ENCODE measurements at regions not wholly inside any gene's neighbourhood (a gene's known extent, or its start where the extent isn't known, plus 50 kb on each side); places are given as distances from the start of the nearest gene placed in this dataset.

- DNase-seq: no peak
- H3K23ac ChIP-seq (ENCODE audit: low read length): no peak overlapping the region
- no peaks in the 10 kb centered on the region for H3K4me1 ChIP-seq (ENCODE audit: control insufficient read depth in 1 of 2, insufficient read depth in 2 of 2, low read length in 2 of 2)
- no CpG with 5 or more reads among the region's 1 CpG for WGBS (ENCODE audit: extremely low coverage, insufficient coverage, insufficient read length)
- no peaks in the 10 kb centered on the region for H3K27me3 ChIP-seq (ENCODE audit: insufficient read depth, low read length)
- H4K12ac ChIP-seq (ENCODE audit: low read depth, low read length): no peak overlapping the region
- no peak overlapping the region for H3K14ac ChIP-seq (ENCODE audit: low read length)
- no peak overlapping the region for H3K4me2 ChIP-seq (ENCODE audit: low read length)
- no peak overlapping the region for H3K4ac ChIP-seq (ENCODE audit: low read depth, low read length)
- H4K91ac ChIP-seq (ENCODE audit: low read depth, low read length): no peak overlapping the region
- H2AFZ ChIP-seq (ENCODE audit: insufficient read depth, low read length, poor library complexity): no peak overlapping the region
- no peaks in the 10 kb centered on the region for H3K9me3 ChIP-seq (ENCODE audit: insufficient read depth, low read depth, low read length)
- no peak overlapping the region for H3K9ac ChIP-seq (ENCODE audit: low read length)
- H3K36me3 ChIP-seq (ENCODE audit: control insufficient read depth in 1 of 2, insufficient read depth in 2 of 2, low read length in 2 of 2): no peaks in the 10 kb centered on the region
- no peak overlapping the region for H2AK5ac ChIP-seq (ENCODE audit: low read length)
- no peak overlapping the region for H3K18ac ChIP-seq (ENCODE audit: low read length)
- no peak overlapping the region for H2BK5ac ChIP-seq (ENCODE audit: low read depth, low read length, poor library complexity)
- no peak overlapping the region for H3K27ac ChIP-seq (ENCODE audit: low read depth, low read length)
- H4K8ac ChIP-seq (ENCODE audit: low read depth, low read length): no peak overlapping the region
- no peaks in the 10 kb centered on the region for H3K79me1 ChIP-seq (ENCODE audit: low read length)
- H3K4me3 ChIP-seq (ENCODE audit: low read depth, low read length): no peak overlapping the region
- no peak overlapping the region for H2BK12ac ChIP-seq (ENCODE audit: low read length)
- H3K79me2 ChIP-seq (ENCODE audit: control insufficient read depth, insufficient read depth, low read length, poor library complexity): no peaks in the 10 kb centered on the region
- no peak overlapping the region for H2BK120ac ChIP-seq (ENCODE audit: insufficient read depth, low read length, poor library complexity)
Measured at GRCh38 chr14:44833376-44834060, 128.2 kb downstream of the KLHL28 start.

GRCh38 chr14:44830371-44830770 lies 131.4 kb downstream of the KLHL28 start:
- no CpG with 5 or more reads among the region's 1 CpG for WGBS (ENCODE audit: extremely low coverage, insufficient coverage, insufficient read length)
- Histone ChIP-seq H2AFZ (ENCODE audit: insufficient read depth, low read length, poor library complexity) (no peak overlapping the region), H4K8ac (ENCODE audit: low read depth, low read length) (no peak overlapping the region), H2BK12ac (ENCODE audit: low read length) (no peak overlapping the region), H3K36me3 (ENCODE audit: control insufficient read depth in 1 of 2, insufficient read depth in 2 of 2, low read length in 2 of 2) (no peaks in the 10 kb centered on the region), H4K12ac (ENCODE audit: low read depth, low read length) (no peak overlapping the region), H3K79me1 (ENCODE audit: low read length) (no peaks in the 10 kb centered on the region), H3K9me3 (ENCODE audit: insufficient read depth, low read depth, low read length) (no peaks in the 10 kb centered on the region), H3K4me1 (ENCODE audit: control insufficient read depth in 1 of 2, insufficient read depth in 2 of 2, low read length in 2 of 2) (no peaks in the 10 kb centered on the region), H2AK5ac (ENCODE audit: low read length) (no peak overlapping the region), H3K79me2 (ENCODE audit: control insufficient read depth, insufficient read depth, low read length, poor library complexity) (no peaks in the 10 kb centered on the region), H3K14ac (ENCODE audit: low read length) (no peak overlapping the region), H2BK120ac (ENCODE audit: insufficient read depth, low read length, poor library complexity) (no peak overlapping the region), H3K23ac (ENCODE audit: low read length) (no peak overlapping the region), H3K4me2 (ENCODE audit: low read length) (no peak overlapping the region), H3K4me3 (ENCODE audit: low read depth, low read length) (no peak overlapping the region), H3K18ac (ENCODE audit: low read length) (no peak overlapping the region), H4K91ac (ENCODE audit: low read depth, low read length) (no peak overlapping the region), H3K4ac (ENCODE audit: low read depth, low read length) (no peak overlapping the region), H3K9ac (ENCODE audit: low read length) (no peak overlapping the region), H3K27me3 (ENCODE audit: insufficient read depth, low read length) (no peaks in the 10 kb centered on the region), H3K27ac (ENCODE audit: low read depth, low read length) (no peak overlapping the region), H2BK5ac (ENCODE audit: low read depth, low read length, poor library complexity) (no peak overlapping the region)
- no peak for DNase-seq

GRCh38 chr14:44829021-44829420 lies 132.7 kb downstream of the KLHL28 start:
- no peak overlapping the region for H2AFZ ChIP-seq (ENCODE audit: insufficient read depth, low read length, poor library complexity)
- no peaks in the 10 kb centered on the region for H3K36me3 ChIP-seq (ENCODE audit: control insufficient read depth in 1 of 2, insufficient read depth in 2 of 2, low read length in 2 of 2)
- WGBS (ENCODE audit: extremely low coverage, insufficient coverage, insufficient read length): no CpG with 5 or more reads among the region's 1 CpG

GRCh38 chr14:44828023-44828422 lies 133.7 kb downstream of the KLHL28 start:
- Histone ChIP-seq H3K4me1 (ENCODE audit: control insufficient read depth in 1 of 2, insufficient read depth in 2 of 2, low read length in 2 of 2) (no peaks in the 10 kb centered on the region), H3K9ac (ENCODE audit: low read length) (no peak overlapping the region), H3K4ac (ENCODE audit: low read depth, low read length) (no peak overlapping the region), H3K79me2 (ENCODE audit: control insufficient read depth, insufficient read depth, low read length, poor library complexity) (no peaks in the 10 kb centered on the region), H4K91ac (ENCODE audit: low read depth, low read length) (no peak overlapping the region), H3K36me3 (ENCODE audit: control insufficient read depth in 1 of 2, insufficient read depth in 2 of 2, low read length in 2 of 2) (no peaks in the 10 kb centered on the region), H3K27ac (ENCODE audit: low read depth, low read length) (no peak overlapping the region), H3K14ac (ENCODE audit: low read length) (no peak overlapping the region), H4K12ac (ENCODE audit: low read depth, low read length) (no peak overlapping the region), H2BK5ac (ENCODE audit: low read depth, low read length, poor library complexity) (no peak overlapping the region), H2AK5ac (ENCODE audit: low read length) (no peak overlapping the region), H3K9me3 (ENCODE audit: insufficient read depth, low read depth, low read length) (no peaks in the 10 kb centered on the region), H3K79me1 (ENCODE audit: low read length) (no peaks in the 10 kb centered on the region), H3K27me3 (ENCODE audit: insufficient read depth, low read length) (no peaks in the 10 kb centered on the region), H2BK12ac (ENCODE audit: low read length) (no peak overlapping the region), H2BK120ac (ENCODE audit: insufficient read depth, low read length, poor library complexity) (no peak overlapping the region), H3K18ac (ENCODE audit: low read length) (no peak overlapping the region), H3K4me2 (ENCODE audit: low read length) (no peak overlapping the region), H3K4me3 (ENCODE audit: low read depth, low read length) (no peak overlapping the region), H2AFZ (ENCODE audit: insufficient read depth, low read length, poor library complexity) (no peak overlapping the region), H4K8ac (ENCODE audit: low read depth, low read length) (no peak overlapping the region), H3K23ac (ENCODE audit: low read length) (no peak overlapping the region)
- no CpG with 5 or more reads among the region's 1 CpG for WGBS (ENCODE audit: extremely low coverage, insufficient coverage, insufficient read length)
- no peak for DNase-seq

More at GRCh38 chr14:44829021-44829420, 132.7 kb downstream of the KLHL28 start:
- no peak overlapping the region for H3K27ac ChIP-seq (ENCODE audit: low read depth, low read length)
- no peak overlapping the region for H4K12ac ChIP-seq (ENCODE audit: low read depth, low read length)
- no peak overlapping the region for H3K4ac ChIP-seq (ENCODE audit: low read depth, low read length)
- no peak overlapping the region for H3K4me3 ChIP-seq (ENCODE audit: low read depth, low read length)
- H4K91ac ChIP-seq (ENCODE audit: low read depth, low read length): no peak overlapping the region
- H3K27me3 ChIP-seq (ENCODE audit: insufficient read depth, low read length): no peaks in the 10 kb centered on the region
- H3K18ac ChIP-seq (ENCODE audit: low read length): no peak overlapping the region
- H3K79me2 ChIP-seq (ENCODE audit: control insufficient read depth, insufficient read depth, low read length, poor library complexity): no peaks in the 10 kb centered on the region
- no peak overlapping the region for H2BK5ac ChIP-seq (ENCODE audit: low read depth, low read length, poor library complexity)
- no peaks in the 10 kb centered on the region for H3K4me1 ChIP-seq (ENCODE audit: control insufficient read depth in 1 of 2, insufficient read depth in 2 of 2, low read length in 2 of 2)
- no peak for DNase-seq
- no peak overlapping the region for H4K8ac ChIP-seq (ENCODE audit: low read depth, low read length)
- no peak overlapping the region for H3K4me2 ChIP-seq (ENCODE audit: low read length)
- no peak overlapping the region for H3K14ac ChIP-seq (ENCODE audit: low read length)
- no peak overlapping the region for H3K23ac ChIP-seq (ENCODE audit: low read length)
- H2BK12ac ChIP-seq (ENCODE audit: low read length): no peak overlapping the region
- no peaks in the 10 kb centered on the region for H3K79me1 ChIP-seq (ENCODE audit: low read length)
- no peaks in the 10 kb centered on the region for H3K9me3 ChIP-seq (ENCODE audit: insufficient read depth, low read depth, low read length)
- H3K9ac ChIP-seq (ENCODE audit: low read length): no peak overlapping the region
- H2BK120ac ChIP-seq (ENCODE audit: insufficient read depth, low read length, poor library complexity): no peak overlapping the region
- no peak overlapping the region for H2AK5ac ChIP-seq (ENCODE audit: low read length)
